ENCODE measurements at regions not wholly inside any gene's neighbourhood (a gene's known extent, or its start where the extent isn't known, plus 50 kb on each side); places are given as distances from the start of the nearest gene placed in this dataset.

DNA sequence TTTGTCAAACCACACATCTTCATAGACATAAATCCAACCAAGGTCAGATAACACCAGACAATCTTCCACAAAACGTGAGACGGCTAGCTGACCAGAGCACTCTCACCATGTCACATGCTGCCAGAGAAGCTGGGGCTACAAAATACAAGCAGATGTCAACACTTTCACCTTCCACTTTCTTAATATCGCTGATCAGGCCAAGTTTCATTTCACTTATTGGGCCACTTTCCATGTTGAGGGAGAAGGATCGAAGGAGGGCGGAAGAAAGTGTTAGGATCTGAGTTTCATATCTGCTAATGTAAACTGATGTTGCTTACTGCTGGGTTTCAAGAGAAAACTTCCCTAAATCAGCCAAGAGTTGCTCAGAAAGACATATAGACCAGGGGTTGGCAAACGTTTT is 177.0 kb upstream of the PRDM1 start:
- 88% methylated on average over 2 of the region's 6 CpGs for WGBS (ENCODE audit: insufficient coverage)
- POLR2A ChIA-PET = no interaction called here
- H3K9me3 Mint-ChIP-seq = no peaks in the 10 kb centered on the region
- no peaks in the 10 kb centered on the region for H3K4me1 ChIP-seq (ENCODE audit: control insufficient read depth in 1 of 2, extremely low read depth in 1 of 2, insufficient read depth in 2 of 2, low read length in 2 of 2)
- H3K27ac ChIP-seq (ENCODE audit: low read length) = no peak overlapping the region
- DNase-seq (no peak), ATAC-seq (replicated peaks in 1 of 4) (no peak)
- no peak overlapping the region for H3K4me3 Mint-ChIP-seq
- H3K27me3 ChIP-seq (replicated peaks in 1 of 2; ENCODE audit: control insufficient read depth in 2 of 2, extremely low read depth in 1 of 2, insufficient read depth in 2 of 2, low read length in 1 of 2) = no peaks in the 10 kb centered on the region
- H3K36me3 ChIP-seq (ENCODE audit: control insufficient read depth in 2 of 2, extremely low read depth in 1 of 2, insufficient read depth in 1 of 2, low read length in 1 of 2) = no peaks in the 10 kb centered on the region
- peaks cover 4 to 5% of the 10 kb centered on the region in 2 donors for H3K27me3 Mint-ChIP-seq
- H3K36me3 Mint-ChIP-seq = no peaks in the 10 kb centered on the region
- H3K27ac Mint-ChIP-seq = no peak overlapping the region
- no peak overlapping the region for H3K4me3 ChIP-seq (ENCODE audit: control insufficient read depth in 1 of 2, extremely low read depth in 1 of 2, low read length in 1 of 2)
- CTCF ChIA-PET = no interaction called here
- H3K4me1 Mint-ChIP-seq = no peaks in the 10 kb centered on the region
- no peaks in the 10 kb centered on the region for H3K9me3 ChIP-seq

DNA sequence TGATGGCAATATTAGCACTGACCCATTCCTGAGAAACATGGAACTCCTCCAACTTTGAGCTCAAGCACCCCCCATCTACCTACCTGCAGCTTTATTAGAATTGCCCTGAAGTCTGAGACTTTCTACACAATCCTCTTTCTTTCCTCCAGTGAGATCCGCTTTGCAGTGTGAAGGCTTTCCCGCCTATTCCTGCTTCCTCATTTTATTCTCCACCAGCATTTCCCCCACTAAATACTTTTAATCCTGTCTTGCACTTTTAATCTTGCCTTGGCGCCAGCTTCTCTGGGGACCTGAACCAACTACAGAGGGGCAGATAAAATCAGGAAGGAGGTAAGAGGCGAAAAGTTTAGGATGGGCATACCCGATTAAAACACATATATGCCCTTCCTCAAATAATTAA is 178.1 kb upstream of the PRDM1 start:
- ATAC-seq (replicated peaks in 1 of 4) (no peak), DNase-seq (no peak)
- no peaks in the 10 kb centered on the region for H3K9me3 Mint-ChIP-seq
- H3K27me3 Mint-ChIP-seq = peaks cover 4 to 5% of the 10 kb centered on the region in 2 donors
- H3K4me3 Mint-ChIP-seq = no peak overlapping the region
- no CpG with 5 or more reads among the region's 5 CpGs for WGBS (ENCODE audit: insufficient coverage)
- no peak overlapping the region for H3K27ac Mint-ChIP-seq
- H3K36me3 Mint-ChIP-seq = no peaks in the 10 kb centered on the region
- H3K36me3 ChIP-seq (ENCODE audit: control insufficient read depth in 2 of 2, extremely low read depth in 1 of 2, insufficient read depth in 1 of 2, low read length in 1 of 2) = no peaks in the 10 kb centered on the region
- H3K27me3 ChIP-seq (replicated peaks in 1 of 2; ENCODE audit: control insufficient read depth in 2 of 2, extremely low read depth in 1 of 2, insufficient read depth in 2 of 2, low read length in 1 of 2) = no peaks in the 10 kb centered on the region
- ChIA-PET POLR2A (no interaction called here), CTCF (no interaction called here)
- no peaks in the 10 kb centered on the region for H3K4me1 ChIP-seq (ENCODE audit: control insufficient read depth in 1 of 2, extremely low read depth in 1 of 2, insufficient read depth in 2 of 2, low read length in 2 of 2)
- H3K27ac ChIP-seq (ENCODE audit: low read length) = no peak overlapping the region
- H3K4me3 ChIP-seq (ENCODE audit: control insufficient read depth in 1 of 2, extremely low read depth in 1 of 2, low read length in 1 of 2) = no peak overlapping the region
- no peaks in the 10 kb centered on the region for H3K9me3 ChIP-seq
- no peaks in the 10 kb centered on the region for H3K4me1 Mint-ChIP-seq

DNA sequence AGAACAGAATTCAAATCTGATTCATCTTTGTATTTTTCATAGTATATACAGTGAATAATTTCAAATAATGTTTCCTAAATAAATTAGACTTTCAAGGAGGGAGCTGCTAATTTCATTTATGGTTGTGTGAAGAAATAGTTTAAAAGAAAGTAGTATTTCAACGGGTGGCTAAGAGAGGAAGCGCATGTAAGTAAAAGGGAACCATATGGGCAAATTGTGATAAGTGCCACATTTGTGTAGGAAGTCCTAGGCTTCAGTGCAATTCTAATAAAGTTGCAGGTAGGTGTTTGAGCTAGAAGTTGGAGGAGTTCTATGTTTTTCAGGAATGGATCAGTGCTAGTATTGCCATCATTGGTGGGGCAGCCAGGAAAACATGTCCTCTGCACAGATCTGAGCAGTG is 178.8 kb upstream of the PRDM1 start:
- H3K27me3 ChIP-seq (replicated peaks in 1 of 2; ENCODE audit: control insufficient read depth in 2 of 2, extremely low read depth in 1 of 2, insufficient read depth in 2 of 2, low read length in 1 of 2) = no peaks in the 10 kb centered on the region
- DNase-seq (no peak), ATAC-seq (replicated peaks in 1 of 4) (no peak)
- Mint-ChIP-seq H3K27me3 (peaks cover 4 to 5% of the 10 kb centered on the region in 2 donors), H3K27ac (no peak overlapping the region), H3K36me3 (no peaks in the 10 kb centered on the region), H3K4me3 (no peak overlapping the region), H3K9me3 (no peaks in the 10 kb centered on the region), H3K4me1 (no peaks in the 10 kb centered on the region)
- POLR2A ChIA-PET = no interaction called here
- H3K9me3 ChIP-seq = no peaks in the 10 kb centered on the region
- 66% methylated on average over 2 of the region's 2 CpGs for WGBS (ENCODE audit: insufficient coverage)
- H3K4me3 ChIP-seq (ENCODE audit: control insufficient read depth in 1 of 2, extremely low read depth in 1 of 2, low read length in 1 of 2) = no peak overlapping the region
- H3K4me1 ChIP-seq (ENCODE audit: control insufficient read depth in 1 of 2, extremely low read depth in 1 of 2, insufficient read depth in 2 of 2, low read length in 2 of 2) = no peaks in the 10 kb centered on the region
- CTCF ChIA-PET = no interaction called here
- H3K27ac ChIP-seq (ENCODE audit: low read length) = no peak overlapping the region
- no peaks in the 10 kb centered on the region for H3K36me3 ChIP-seq (ENCODE audit: control insufficient read depth in 2 of 2, extremely low read depth in 1 of 2, insufficient read depth in 1 of 2, low read length in 1 of 2)

DNA sequence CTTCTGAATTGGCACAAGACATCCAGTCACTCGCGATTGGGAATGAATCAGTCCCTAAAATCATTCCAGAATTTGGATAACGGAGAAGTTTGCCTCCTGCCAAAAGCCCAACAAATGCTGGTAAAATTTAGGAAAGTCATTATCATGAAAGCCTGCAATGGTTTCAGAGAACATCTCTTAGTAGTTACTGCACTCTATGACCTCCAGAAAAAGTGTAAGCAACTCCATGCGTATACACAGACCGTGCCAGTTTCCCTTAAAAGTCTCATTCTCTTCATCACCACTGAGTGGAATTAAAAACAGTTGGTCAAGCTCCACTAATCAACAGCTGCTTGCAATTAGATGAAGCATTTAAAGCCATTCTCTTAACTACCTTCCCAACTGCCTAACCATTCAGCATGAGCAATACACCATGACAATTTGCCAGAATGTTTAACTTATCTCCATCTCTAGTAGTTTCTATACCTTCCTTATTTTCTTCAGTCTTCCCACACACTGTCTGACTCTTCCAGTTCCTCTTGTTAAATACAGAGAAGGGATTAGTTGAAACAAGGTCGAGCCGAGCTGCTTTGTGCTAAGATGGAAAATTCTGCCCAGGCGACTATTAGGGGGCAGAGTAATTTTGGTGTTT is 183.6 kb upstream of the PRDM1 start:
- CTCF ChIA-PET = no interaction called here
- Histone ChIP-seq H3K4me3 (ENCODE audit: control insufficient read depth in 1 of 2, extremely low read depth in 1 of 2, low read length in 1 of 2) (no peak overlapping the region), H3K36me3 (ENCODE audit: control insufficient read depth in 2 of 2, extremely low read depth in 1 of 2, insufficient read depth in 1 of 2, low read length in 1 of 2) (no peaks in the 10 kb centered on the region), H3K4me1 (ENCODE audit: control insufficient read depth in 1 of 2, extremely low read depth in 1 of 2, insufficient read depth in 2 of 2, low read length in 2 of 2) (peaks cover 0 to 5% of the 10 kb centered on the region in 2 experiments), H3K9me3 (no peaks in the 10 kb centered on the region), H3K27ac (ENCODE audit: low read length) (no peak overlapping the region), H3K27me3 (replicated peaks in 1 of 2; ENCODE audit: control insufficient read depth in 2 of 2, extremely low read depth in 1 of 2, insufficient read depth in 2 of 2, low read length in 1 of 2) (no peaks in the 10 kb centered on the region)
- Mint-ChIP-seq H3K27ac (no peak overlapping the region), H3K4me1 (peaks cover 11 to 12% (median 11%) of the 10 kb centered on the region in 3 donors), H3K27me3 (peaks cover 0 to 8% of the 10 kb centered on the region in 2 donors), H3K9me3 (no peaks in the 10 kb centered on the region), H3K36me3 (no peaks in the 10 kb centered on the region), H3K4me3 (no peak overlapping the region)
- 96% methylated on average over 2 of the region's 8 CpGs for WGBS (ENCODE audit: insufficient coverage)
- POLR2A ChIA-PET = no interaction called here
- ATAC-seq (replicated peaks in 1 of 4) = no peak
- no peak for DNase-seq

DNA sequence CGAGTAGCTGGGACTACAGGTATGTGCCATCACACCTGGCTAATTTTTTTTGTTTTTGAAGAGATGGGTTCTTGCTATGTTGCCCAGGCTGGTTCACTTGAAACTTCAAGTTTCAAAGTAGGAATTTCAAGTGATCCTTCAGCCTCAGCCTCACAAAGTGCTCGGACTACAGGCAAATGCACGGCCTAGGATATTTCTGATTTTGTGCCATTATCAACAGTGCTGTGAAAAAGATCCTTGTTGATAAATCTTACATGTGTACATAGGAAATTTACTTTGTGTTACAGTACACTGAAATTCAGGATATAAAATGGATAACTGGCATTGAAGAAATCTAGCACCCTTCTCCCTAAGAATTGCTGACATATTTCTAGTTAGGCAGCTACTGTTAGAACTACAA is 184.6 kb upstream of the PRDM1 start:
- peaks cover 11 to 12% (median 11%) of the 10 kb centered on the region in 3 donors for H3K4me1 Mint-ChIP-seq
- Histone ChIP-seq H3K27ac (ENCODE audit: low read length) (no peak overlapping the region), H3K4me1 (ENCODE audit: control insufficient read depth in 1 of 2, extremely low read depth in 1 of 2, insufficient read depth in 2 of 2, low read length in 2 of 2) (peaks cover 0 to 5% of the 10 kb centered on the region in 2 experiments), H3K36me3 (ENCODE audit: control insufficient read depth in 2 of 2, extremely low read depth in 1 of 2, insufficient read depth in 1 of 2, low read length in 1 of 2) (no peaks in the 10 kb centered on the region), H3K9me3 (no peaks in the 10 kb centered on the region), H3K4me3 (ENCODE audit: control insufficient read depth in 1 of 2, extremely low read depth in 1 of 2, low read length in 1 of 2) (no peak overlapping the region), H3K27me3 (replicated peaks in 1 of 2; ENCODE audit: control insufficient read depth in 2 of 2, extremely low read depth in 1 of 2, insufficient read depth in 2 of 2, low read length in 1 of 2) (no peaks in the 10 kb centered on the region)
- H3K9me3 Mint-ChIP-seq = no peaks in the 10 kb centered on the region
- DNase-seq (no peak), ATAC-seq (replicated peaks in 1 of 4) (no peak)
- H3K27ac Mint-ChIP-seq = no peak overlapping the region
- POLR2A ChIA-PET = interaction anchor here in 1 of 2 donors (0.7 kb wide), 1 partner anchor 58 kb away, joined by 10 read pairs; no protein-coding TSS in a partner anchor
- H3K36me3 Mint-ChIP-seq = no peaks in the 10 kb centered on the region
- peaks cover 0 to 8% of the 10 kb centered on the region in 2 donors for H3K27me3 Mint-ChIP-seq
- CTCF ChIA-PET = no interaction called here
- H3K4me3 Mint-ChIP-seq = no peak overlapping the region
- no CpG with 5 or more reads among the region's 3 CpGs for WGBS (ENCODE audit: insufficient coverage)

DNA sequence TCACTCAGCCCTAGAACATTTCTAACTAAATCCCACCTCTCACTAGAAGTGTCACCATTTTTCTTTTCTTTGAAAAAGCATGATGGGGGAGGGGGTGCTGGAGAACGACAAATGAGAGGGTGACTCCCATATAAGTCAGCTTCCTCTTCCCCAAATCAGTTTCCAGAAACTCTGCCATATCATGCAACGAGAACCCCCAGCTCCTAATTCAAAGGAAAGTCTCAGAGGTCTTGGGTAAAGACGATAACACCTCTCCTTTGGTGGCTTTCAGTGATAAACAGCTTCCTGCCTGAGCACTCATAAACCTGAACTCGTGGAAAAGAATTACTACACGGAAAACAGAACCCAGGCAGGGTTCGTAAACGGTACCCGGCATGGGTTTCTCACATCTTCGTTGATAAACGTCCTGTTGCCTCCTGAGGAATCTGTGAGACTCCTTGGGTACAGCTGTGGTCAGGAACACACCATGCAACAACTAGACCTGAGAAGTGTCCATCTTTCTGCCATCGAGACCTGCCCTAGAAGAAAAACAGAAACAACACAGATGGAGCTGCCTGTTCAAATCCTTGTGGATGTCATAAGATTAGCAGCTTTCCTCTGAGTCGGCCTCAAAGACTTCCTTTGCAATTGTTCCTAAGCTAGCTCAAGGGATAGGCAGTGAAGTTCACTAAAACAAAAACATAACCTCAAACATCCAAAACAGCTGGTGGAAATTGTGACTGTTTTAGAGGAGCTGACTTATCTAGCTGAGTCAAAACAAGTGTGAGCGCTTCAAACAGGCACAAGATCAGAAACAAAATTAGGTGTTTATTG is 185.8 kb upstream of the PRDM1 start:
- Histone ChIP-seq H3K4me1 (ENCODE audit: control insufficient read depth in 1 of 2, extremely low read depth in 1 of 2, insufficient read depth in 2 of 2, low read length in 2 of 2) (peaks cover 0 to 5% of the 10 kb centered on the region in 2 experiments), H3K4me3 (ENCODE audit: control insufficient read depth in 1 of 2, extremely low read depth in 1 of 2, low read length in 1 of 2) (peak overlapping the region in 1 of 2 donors; percentile 38), H3K27me3 (replicated peaks in 1 of 2; ENCODE audit: control insufficient read depth in 2 of 2, extremely low read depth in 1 of 2, insufficient read depth in 2 of 2, low read length in 1 of 2) (no peaks in the 10 kb centered on the region), H3K9me3 (no peaks in the 10 kb centered on the region), H3K27ac (ENCODE audit: low read length) (no peak overlapping the region), H3K36me3 (ENCODE audit: control insufficient read depth in 2 of 2, extremely low read depth in 1 of 2, insufficient read depth in 1 of 2, low read length in 1 of 2) (no peaks in the 10 kb centered on the region)
- peaks cover 11 to 12% (median 11%) of the 10 kb centered on the region in 3 donors for H3K4me1 Mint-ChIP-seq
- ChIA-PET POLR2A (interaction anchor here (0.5 to 1.0 kb wide), 3 partner anchors 92 to 316 kb away, joined by 3 to 6 read pairs (median 3); no protein-coding TSS in a partner anchor), CTCF (no interaction called here)
- peak overlapping the region; percentile 22 to 57 (median 46) for H3K4me3 Mint-ChIP-seq
- no peak overlapping the region for H3K27ac Mint-ChIP-seq
- no peaks in the 10 kb centered on the region for H3K9me3 Mint-ChIP-seq
- DNase-seq (peak in 1 of 35 experiments; percentile 3), ATAC-seq (replicated peaks in 1 of 4) (peak in 2 of 4 experiments; percentile 29 to 36)
- 12% methylated on average over 11 of the region's 13 CpGs for WGBS (ENCODE audit: insufficient coverage)
- H3K27me3 Mint-ChIP-seq = peaks cover 0 to 3% of the 10 kb centered on the region in 2 donors
- no peaks in the 10 kb centered on the region for H3K36me3 Mint-ChIP-seq
